DOHH2 (cell line): ENCODE measurements at regions not wholly inside any gene's neighbourhood (a gene's known extent, or its start where the extent isn't known, plus 50 kb on each side); places are given as distances from the start of the nearest gene placed in this dataset.

Source experiments
- EZH2phosphoT487 ChIP-seq: fragments of 200-600 bp; sonication (generic); IDR thresholded peaks from 2 replicates; pipeline ENCODE4 v1.6.1; 2017; ENCODE audit warnings: borderline replicate concordance, mild to moderate bottlenecking, antibody characterized with exemption, low read length, moderate library complexity, mixed read lengths
- TF ChIP-seq, protein P1 (sequence below): fragments of 200-600 bp; sonication (generic); IDR thresholded peaks from one replicate; pipeline ENCODE4 v1.5.1; 2014; ENCODE audit warnings: antibody characterized with exemption, mild to moderate bottlenecking, low read depth, low read length; ENCODE audit not compliant: poor library complexity, severe bottlenecking

DNA sequence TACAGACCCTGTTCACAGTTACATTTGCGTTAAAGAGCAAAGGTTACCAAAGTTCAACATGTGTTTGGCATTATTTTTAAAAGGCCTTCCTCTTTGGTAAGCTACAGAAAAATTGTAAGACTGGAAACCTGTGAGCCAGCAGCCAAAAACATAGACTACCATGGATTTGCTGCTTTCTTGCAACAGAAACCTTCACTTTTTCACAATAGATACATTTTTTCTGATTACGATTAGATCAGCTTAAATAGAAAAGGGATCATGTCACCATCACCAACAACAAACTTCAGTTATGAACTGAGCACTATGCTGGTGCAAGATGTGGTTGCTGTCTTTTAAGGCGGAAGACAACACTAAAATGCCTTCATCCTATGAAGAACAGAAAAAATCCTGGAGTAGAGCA, 112.3 kb upstream of the MARCKS start:
- TF ChIP-seq, protein P1, sequence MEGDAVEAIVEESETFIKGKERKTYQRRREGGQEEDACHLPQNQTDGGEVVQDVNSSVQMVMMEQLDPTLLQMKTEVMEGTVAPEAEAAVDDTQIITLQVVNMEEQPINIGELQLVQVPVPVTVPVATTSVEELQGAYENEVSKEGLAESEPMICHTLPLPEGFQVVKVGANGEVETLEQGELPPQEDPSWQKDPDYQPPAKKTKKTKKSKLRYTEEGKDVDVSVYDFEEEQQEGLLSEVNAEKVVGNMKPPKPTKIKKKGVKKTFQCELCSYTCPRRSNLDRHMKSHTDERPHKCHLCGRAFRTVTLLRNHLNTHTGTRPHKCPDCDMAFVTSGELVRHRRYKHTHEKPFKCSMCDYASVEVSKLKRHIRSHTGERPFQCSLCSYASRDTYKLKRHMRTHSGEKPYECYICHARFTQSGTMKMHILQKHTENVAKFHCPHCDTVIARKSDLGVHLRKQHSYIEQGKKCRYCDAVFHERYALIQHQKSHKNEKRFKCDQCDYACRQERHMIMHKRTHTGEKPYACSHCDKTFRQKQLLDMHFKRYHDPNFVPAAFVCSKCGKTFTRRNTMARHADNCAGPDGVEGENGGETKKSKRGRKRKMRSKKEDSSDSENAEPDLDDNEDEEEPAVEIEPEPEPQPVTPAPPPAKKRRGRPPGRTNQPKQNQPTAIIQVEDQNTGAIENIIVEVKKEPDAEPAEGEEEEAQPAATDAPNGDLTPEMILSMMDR = no peak
- no peak for TF ChIP-seq EZH2phosphoT487
